Activated CD4-positive, alpha-beta T cell treated with anti-CD3 and anti-CD28 coated beads for 24 hours (primary cell): ENCODE measurements at regions not wholly inside any gene's neighbourhood (a gene's known extent, or its start where the extent isn't known, plus 50 kb on each side); places are given as distances from the start of the nearest gene placed in this dataset.
"Not testable (repeated sequence)": the region's sequence is repeated elsewhere in the genome, so short reads cannot be mapped to it uniquely, and the experiment has no call there.

Experiments used
- DNase-seq, 2 donors: peaks; one replicate each; pipeline ENCODE4 v3.0.0-alpha.2; 2020; ENCODE audit warnings: low read depth in 2 of 2

GRCh38 chr10:30531751-30532530 is 97.6 kb downstream of the LYZL2 start:
- DNase-seq = no peak

- peak; percentile 29 to 51 for DNase-seq
These were observed 95.5 kb downstream of the MAP3K8 start for GRCh38 chr10:30529373-30529998.

GRCh38 chr10:30528429-30528786 is 94.4 kb downstream of the MAP3K8 start:
- no peak for DNase-seq

GRCh38 chr10:30527623-30528428 is 93.8 kb downstream of the MAP3K8 start:
- no peak for DNase-seq

- DNase-seq = not testable (repeated sequence)
These were observed 88.7 kb downstream of the MAP3K8 start for GRCh38 chr10:30522661-30523078.

- DNase-seq = no peak
These were observed 84.9 kb downstream of the MAP3K8 start for GRCh38 chr10:30518907-30519306.
